HepG2 (cell line): ENCODE measurements at regions not wholly inside any gene's neighbourhood (a gene's known extent, or its start where the extent isn't known, plus 50 kb on each side); places are given as distances from the start of the nearest gene placed in this dataset.

Experiments
- ATAC-seq: fragments of 200-7000 bp; cut with Tn5 transposase; 3 replicates; pipeline ENCODE4 v1.9.1; 2020; ENCODE audit warnings: mild to moderate bottlenecking, moderate library complexity
- BruUV-seq: library from RNA; stranded (reverse); fragments of 400-500 nt; replicated peaks from 2 replicates; lab custom pipeline; 2021; lab: Mats Ljungman, UMichigan
- CTCF ChIA-PET: fragments of 300-600 bp; formaldehyde crosslinking; extraction: SDS; loops from one replicate; lab custom pipeline; 2021; ENCODE audit warnings: low total read pairs, inconsistent platforms, low intra/inter-chr PET ratio; lab: Yijun Ruan, JAX
- POLR2A ChIA-PET: fragments of 350-600 bp; sonication (Branson Sonifier 250); formaldehyde crosslinking; loops from one replicate; lab custom pipeline; 2020; ENCODE audit warnings: antibody characterized with exemption, inconsistent platforms; lab: Yijun Ruan, JAX
- DNase-seq: peaks from one replicate; pipeline ENCODE4 v3.0.0-alpha.2; 2015; ENCODE audit warnings: low spot score
- FAIRE-seq: peaks from 3 replicates; lab custom pipeline; 2011; peaks lifted over from hg19 to GRCh38; lab: Jason Lieb, UNC
- H2AFZ ChIP-seq: one replicate; pipeline ENCODE4 v1.6.1; 2011; ENCODE audit warnings: low read length, inconsistent platforms
- H3K27ac ChIP-seq: fragments of 300-600 bp; 3 replicates; pipeline ENCODE4 v1.8.0; 2011; ENCODE audit warnings: mixed run types, mild to moderate bottlenecking, mixed read lengths, low read length, inconsistent platforms; ENCODE audit not compliant: insufficient read depth; ENCODE audit errors: extremely low read length
- H3K27me3 ChIP-seq, 2 experiments: fragments of 200-600 bp in 1 of 2; 2 replicates in 1 of 2; 3 replicates in 1 of 2; pipeline versions ENCODE4 v1.6.0 to v1.8.0; 2011; ENCODE audit warnings: low read length in 2 of 2, mild to moderate bottlenecking in 2 of 2, moderate library complexity in 2 of 2, inconsistent platforms in 1 of 2; ENCODE audit not compliant: insufficient read depth in 2 of 2, control insufficient read depth in 1 of 2
- H3K36me3 ChIP-seq, 2 experiments: fragments of 200-600 bp in 1 of 2; replicated peaks in 1 of 2; 2 replicates in 1 of 2; 3 replicates in 1 of 2; pipeline versions ENCODE4 v1.5.1 to v1.8.0; 2011; ENCODE audit warnings: low read length in 2 of 2, inconsistent platforms in 1 of 2; ENCODE audit not compliant: insufficient read depth in 2 of 2, control insufficient read depth in 1 of 2
- H3K4me1 ChIP-seq: 2 replicates; pipeline ENCODE4 v1.5.1; 2012; ENCODE audit warnings: low read length, inconsistent platforms; ENCODE audit not compliant: insufficient read depth
- H3K4me2 ChIP-seq: 2 replicates; pipeline ENCODE4 v1.6.0; 2011; ENCODE audit warnings: low read depth, low read length, inconsistent platforms
- H3K4me3 ChIP-seq, 3 experiments: fragments of 200-600 bp in 1 of 3; sonication (generic), shearing (Covaris generic) in 1 of 3; replicated peaks in 1 of 3; 2 replicates each; pipeline ENCODE4 v1.5.1; 2011 to 2016; ENCODE audit warnings: low read length in 3 of 3, inconsistent platforms in 2 of 3, low read depth in 2 of 3, mild to moderate bottlenecking in 2 of 3, control low read depth in 1 of 3, mixed read lengths in 1 of 3; ENCODE audit not compliant: insufficient read depth in 1 of 3
- H3K79me2 ChIP-seq: one replicate; pipeline ENCODE4 v1.6.1; 2011; ENCODE audit warnings: low read length, inconsistent platforms; ENCODE audit not compliant: insufficient read depth
- H3K9ac ChIP-seq: 2 replicates; pipeline ENCODE4 v1.6.0; 2011; ENCODE audit warnings: mild to moderate bottlenecking, low read depth, low read length, inconsistent platforms; ENCODE audit not compliant: insufficient read depth
- H3K9me3 ChIP-seq: 2 replicates; pipeline ENCODE4 v1.5.1; 2012; ENCODE audit warnings: mild to moderate bottlenecking, low read length
- H4K20me1 ChIP-seq: 2 replicates; pipeline ENCODE4 v1.6.0; 2011; ENCODE audit warnings: inconsistent platforms, mild to moderate bottlenecking, low read length, moderate library complexity; ENCODE audit not compliant: insufficient read depth
- GATAD2A ChIP-seq: IDR thresholded peaks from 2 replicates; pipeline ENCODE4 v1.6.1; 2016
- KLF6 ChIP-seq: IDR thresholded peaks from 2 replicates; pipeline ENCODE4 v1.8.0; 2016; ENCODE audit warnings: missing biosample characterization, missing genetic modification reagents
- NR2F1 ChIP-seq, 2 experiments: fragments of 450-650 bp in 1 of 2; formaldehyde crosslinking in 1 of 2; IDR thresholded peaks; 2 replicates each; pipeline versions ENCODE4 v1.5.0 to v1.6.1; 2016 to 2020; ENCODE audit warnings: mild to moderate bottlenecking in 1 of 2, missing compliant biosample characterization in 1 of 2, missing genetic modification reagents in 1 of 2, moderate library complexity in 1 of 2
- RFX1 ChIP-seq: fragments of 450-650 bp; IDR thresholded peaks from 2 replicates; pipeline ENCODE4 v1.6.1; 2017
- SCMH1 ChIP-seq: sonication (generic); formaldehyde crosslinking; IDR thresholded peaks from 2 replicates; pipeline ENCODE4 v1.9.0; 2021; ENCODE audit warnings: missing genetic modification reagents, mild to moderate bottlenecking, borderline replicate concordance
- SMARCE1 ChIP-seq: fragments of 450-650 bp; IDR thresholded peaks from 2 replicates; pipeline ENCODE4 v1.6.1; 2017; ENCODE audit warnings: borderline replicate concordance
- WIZ ChIP-seq: sonication (generic); formaldehyde crosslinking; IDR thresholded peaks from 2 replicates; pipeline ENCODE4 v1.5.1; 2020; ENCODE audit warnings: mild to moderate bottlenecking, missing genetic modification reagents
- ZFX ChIP-seq: sonication (generic); formaldehyde crosslinking; IDR thresholded peaks from 2 replicates; pipeline ENCODE4 v1.4.0; 2020; ENCODE audit warnings: mild to moderate bottlenecking, low read depth, missing genetic modification reagents, moderate library complexity
- ZGPAT ChIP-seq: IDR thresholded peaks from 2 replicates; pipeline ENCODE4 v1.6.1; 2016; ENCODE audit warnings: mild to moderate bottlenecking
- ZNF101 ChIP-seq: sonication (generic); formaldehyde crosslinking; IDR thresholded peaks from 2 replicates; pipeline ENCODE4 v1.4.0; 2020; ENCODE audit warnings: mild to moderate bottlenecking, low read depth, missing genetic modification reagents, borderline replicate concordance
- ZNF232 ChIP-seq: sonication (generic); formaldehyde crosslinking; IDR thresholded peaks from 2 replicates; pipeline ENCODE4 v1.4.0; 2020; ENCODE audit warnings: missing genetic modification reagents, borderline replicate concordance
- ZNF503 ChIP-seq: sonication (generic); formaldehyde crosslinking; IDR thresholded peaks from 2 replicates; pipeline ENCODE4 v1.4.0; 2020; ENCODE audit warnings: missing genetic modification reagents
- ZNF670 ChIP-seq: sonication (generic); formaldehyde crosslinking; IDR thresholded peaks from 2 replicates; pipeline ENCODE4 v1.8.0; 2022; ENCODE audit warnings: mild to moderate bottlenecking, missing genetic modification reagents, borderline replicate concordance
- ZNF780A ChIP-seq: sonication (generic); formaldehyde crosslinking; IDR thresholded peaks from 2 replicates; pipeline ENCODE4 v1.8.0; 2022; ENCODE audit warnings: mild to moderate bottlenecking, missing genetic modification reagents, moderate library complexity
- ZSCAN20 ChIP-seq: sonication (generic); formaldehyde crosslinking; IDR thresholded peaks from 2 replicates; pipeline ENCODE4 v1.4.0; 2020; ENCODE audit warnings: missing genetic modification reagents, mild to moderate bottlenecking, borderline replicate concordance
- WGBS: methylation state at CpG from one replicate; pipeline ENCODE4 v1.1.6; 2017; ENCODE audit warnings: low lambda C conversion rate; 5-methylcytosine and 5-hydroxymethylcytosine counted together
- in situ Hi-C: cut with HindIII; loops from 2 replicates; pipeline ENCODE4 v1.10.0; 2017; ENCODE audit warnings: low pct_unique_long_range_greater_than_20kb; ENCODE audit not compliant: extremely low pct_ligation_motif_present
- intact Hi-C: fragments of 100-400 bp; cut with micrococcal nuclease; formaldehyde crosslinking; loops from one replicate; pipeline ENCODE4 v1.10.0; 2022; ENCODE audit not compliant: unreplicated experiment

GRCh38 chr10:78375854-78376785, 342.5 kb downstream of the RPS24 start:
- no TSS peak for BruUV-seq
- Histone ChIP-seq H3K79me2 (no peaks in the 10 kb centered on the region), H3K4me3 (no peak overlapping the region), H3K27ac (no peak overlapping the region), H3K9ac (no peak overlapping the region), H3K9me3 (no peaks in the 10 kb centered on the region), H3K36me3 (no peaks in the 10 kb centered on the region), H3K4me1 (no peaks in the 10 kb centered on the region), H4K20me1 (no peaks in the 10 kb centered on the region), H2AFZ (no peak overlapping the region), H3K4me2 (no peak overlapping the region), H3K27me3 (peaks cover 2 to 37% of the 10 kb centered on the region in 2 experiments; a peak in 4 of 5 replicates)
- in situ Hi-C loops (no loop called here), intact Hi-C loops (no loop called here)
- ATAC-seq, result no peak
- POLR2A ChIA-PET, result no interaction called here
- FAIRE-seq, result no peak
- TF ChIP-seq KLF6 (CRISPR knock-in tag) (no peak), SMARCE1 (no peak), RFX1 (peak; percentile 46; the same call in 1 of the 2 replicates), NR2F1 (CRISPR knock-in tag; IDR thresholded peaks at IDR 0.05) (no peak)
- 43% methylated on average over 13 of the region's 17 CpGs for WGBS
- DNase-seq, result no peak
- CTCF ChIA-PET, result no interaction called here

- no peaks in the 10 kb centered on the region for H3K4me1 ChIP-seq
- WGBS, result 13% methylated on average over 1 of the region's 1 CpG
- intact Hi-C loops, result no loop called here
- no peaks in the 10 kb centered on the region for H4K20me1 ChIP-seq
- H3K4me2 ChIP-seq, result no peak overlapping the region
- BruUV-seq, result no TSS peak
- no peak overlapping the region for H3K27ac ChIP-seq
- no peaks in the 10 kb centered on the region for H3K79me2 ChIP-seq
- no peaks in the 10 kb centered on the region for H3K36me3 ChIP-seq
- no peak for DNase-seq
- in situ Hi-C loops, result no loop called here
- ChIA-PET CTCF (no interaction called here), POLR2A (no interaction called here)
- peaks cover 2 to 27% of the 10 kb centered on the region in 2 experiments; a peak in 4 of 5 replicates for H3K27me3 ChIP-seq
- H2AFZ ChIP-seq, result no peak overlapping the region
- no peak overlapping the region for H3K4me3 ChIP-seq
- no peak overlapping the region for H3K9ac ChIP-seq
- ATAC-seq, result no peak
- H3K9me3 ChIP-seq, result no peaks in the 10 kb centered on the region
- FAIRE-seq, result no peak
- TF ChIP-seq GATAD2A (CRISPR knock-in tag) (no peak), ZNF670 (CRISPR knock-in tag) (no peak), ZFX (CRISPR knock-in tag) (no peak), ZNF780A (no peak), ZSCAN20 (no peak), ZNF101 (CRISPR knock-in tag) (no peak), ZNF232 (CRISPR knock-in tag) (no peak), ZGPAT (CRISPR knock-in tag) (no peak), ZNF503 (CRISPR knock-in tag) (no peak), SCMH1 (CRISPR knock-in tag) (no peak), WIZ (no peak)
These were observed 343.7 kb downstream of the RPS24 start for GRCh38 chr10:78377356-78377755.
